WTC11 (cell line): ENCODE measurements at regions not wholly inside any gene's neighbourhood (a gene's known extent, or its start where the extent isn't known, plus 50 kb on each side); places are given as distances from the start of the nearest gene placed in this dataset.

Experiments
- ATAC-seq: fragments of 200-7000 bp; cut with Tn5 transposase; 2 replicates; pipeline ENCODE4 v1.10.0; 2021; ENCODE audit warnings: mild to moderate bottlenecking, moderate library complexity
- CTCF ChIA-PET: fragments of 300-600 bp; sonication (Branson Sonifier 250); formaldehyde crosslinking; loops from one replicate; lab custom pipeline; 2021; ENCODE audit warnings: antibody characterized with exemption; lab: Charles Lee
- POLR2A ChIA-PET: fragments of 350-600 bp; sonication (Branson Sonifier 250); formaldehyde crosslinking; loops from one replicate; lab custom pipeline; 2021; ENCODE audit warnings: antibody characterized with exemption; lab: Charles Lee
- DNase-seq: peaks from one replicate; pipeline ENCODE4 v3.0.0; 2021; ENCODE audit warnings: low spot score
- H3K27ac Mint-ChIP-seq: 2 replicates; pipeline ENCODE4 v1.8.0; 2021; ENCODE audit warnings: mixed read lengths
- H3K27me3 Mint-ChIP-seq: 2 replicates; pipeline ENCODE4 v1.8.0; 2021; ENCODE audit warnings: low read depth, mild to moderate bottlenecking, moderate library complexity, mixed read lengths
- H3K36me3 Mint-ChIP-seq: 2 replicates; pipeline ENCODE4 v1.8.0; 2021; ENCODE audit warnings: mixed read lengths
- H3K4me1 Mint-ChIP-seq: 2 replicates; pipeline ENCODE4 v1.8.0; 2022; ENCODE audit warnings: mixed read lengths
- H3K4me3 Mint-ChIP-seq: 2 replicates; pipeline ENCODE4 v1.8.0; 2021; ENCODE audit warnings: mild to moderate bottlenecking, moderate library complexity, mixed read lengths
- H3K9me3 Mint-ChIP-seq: 2 replicates; pipeline ENCODE4 v1.8.0; 2021; ENCODE audit warnings: mixed read lengths
- EMX1 ChIP-seq: fragments of 250-450 bp; sonication (Bioruptor Pico); IDR thresholded peaks from 2 replicates; pipeline ENCODE4 v1.8.0; 2021; ENCODE audit warnings: mild to moderate bottlenecking
- HMGA2 ChIP-seq: fragments of 250-450 bp; sonication (Bioruptor Pico); IDR thresholded peaks from 2 replicates; pipeline ENCODE4 v1.4.0; 2021; ENCODE audit warnings: mild to moderate bottlenecking, moderate library complexity
- NFATC4 ChIP-seq: fragments of 250-450 bp; sonication (Bioruptor Pico); IDR thresholded peaks from 2 replicates; pipeline ENCODE4 v1.9.0; 2021; ENCODE audit warnings: mild to moderate bottlenecking
- NR3C1 ChIP-seq: sonication (generic); formaldehyde crosslinking; conservative IDR thresholded peaks from 2 replicates; pipeline ENCODE4 v1.8.1; 2023; ENCODE audit warnings: low read depth, mild to moderate bottlenecking, missing genetic modification reagents
- SMAD3 ChIP-seq: sonication (generic); formaldehyde crosslinking; IDR thresholded peaks from 2 replicates; pipeline ENCODE4 v1.8.0; 2022; ENCODE audit warnings: missing genetic modification reagents, mild to moderate bottlenecking, borderline replicate concordance
- SMAD4 ChIP-seq: sonication (generic); formaldehyde crosslinking; IDR thresholded peaks from 2 replicates; pipeline ENCODE4 v1.8.0; 2022; ENCODE audit warnings: mild to moderate bottlenecking, missing genetic modification reagents
- TF ChIP-seq, protein P1 (sequence below): sonication (generic); formaldehyde crosslinking; IDR thresholded peaks from 2 replicates; pipeline ENCODE4 v1.8.0; 2022; ENCODE audit warnings: mild to moderate bottlenecking, missing genetic modification reagents
- TF ChIP-seq, protein P2 (sequence below): sonication (generic); formaldehyde crosslinking; IDR thresholded peaks from 2 replicates; pipeline ENCODE4 v1.8.0; 2023; ENCODE audit warnings: mild to moderate bottlenecking, missing genetic modification reagents
- TF ChIP-seq, protein P3 (sequence below): sonication (generic); formaldehyde crosslinking; conservative IDR thresholded peaks from 2 replicates; pipeline ENCODE4 v1.8.1; 2022; ENCODE audit warnings: mild to moderate bottlenecking, missing genetic modification reagents
- TF ChIP-seq, protein P4 (sequence below): sonication (generic); formaldehyde crosslinking; IDR thresholded peaks from 2 replicates; pipeline ENCODE4 v1.8.1; 2022; ENCODE audit warnings: mild to moderate bottlenecking, missing genetic modification reagents, moderate library complexity, borderline replicate concordance
- TF ChIP-seq, protein P5 (sequence below): sonication (generic); formaldehyde crosslinking; IDR thresholded peaks from 2 replicates; pipeline ENCODE4 v1.8.1; 2023; ENCODE audit warnings: mild to moderate bottlenecking, missing genetic modification reagents
- TF ChIP-seq, protein P6 (sequence below): sonication (generic); formaldehyde crosslinking; IDR thresholded peaks from 2 replicates; pipeline ENCODE4 v1.8.1; 2022; ENCODE audit warnings: low read depth, mild to moderate bottlenecking, moderate library complexity, missing genetic modification reagents, borderline replicate concordance
- TF ChIP-seq, protein P7 (sequence below): fragments of 250-450 bp; sonication (Bioruptor Pico); IDR thresholded peaks from 2 replicates; pipeline ENCODE4 v1.9.0; 2021; ENCODE audit warnings: mild to moderate bottlenecking, borderline replicate concordance

DNA sequence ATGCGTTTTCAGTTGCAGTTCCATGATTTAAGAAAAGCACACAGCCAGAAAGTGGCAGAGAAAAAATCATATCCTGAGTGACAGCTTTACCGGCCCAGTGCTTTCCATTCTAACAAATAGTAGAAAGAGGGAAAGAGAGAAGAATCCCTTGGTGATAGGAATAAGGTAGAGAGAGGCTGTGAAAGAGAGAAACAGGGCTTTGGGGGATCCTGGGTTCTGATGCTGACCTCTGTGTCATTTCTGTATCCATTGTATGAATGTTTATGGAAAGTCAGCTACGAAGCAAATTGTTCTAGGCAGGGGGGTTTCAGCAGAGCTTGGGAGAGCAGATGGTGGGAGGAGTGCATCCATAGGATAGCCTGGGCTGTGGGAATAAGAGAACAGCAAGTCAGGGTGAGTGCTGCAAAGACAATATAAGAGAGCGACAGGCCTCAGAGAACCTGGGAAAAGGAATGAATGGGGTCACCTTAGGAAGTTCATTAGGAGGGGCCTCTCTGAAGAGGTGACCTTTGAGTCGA, 203.4 kb upstream of the TNP1 start (continued):
- TF ChIP-seq, protein P1, sequence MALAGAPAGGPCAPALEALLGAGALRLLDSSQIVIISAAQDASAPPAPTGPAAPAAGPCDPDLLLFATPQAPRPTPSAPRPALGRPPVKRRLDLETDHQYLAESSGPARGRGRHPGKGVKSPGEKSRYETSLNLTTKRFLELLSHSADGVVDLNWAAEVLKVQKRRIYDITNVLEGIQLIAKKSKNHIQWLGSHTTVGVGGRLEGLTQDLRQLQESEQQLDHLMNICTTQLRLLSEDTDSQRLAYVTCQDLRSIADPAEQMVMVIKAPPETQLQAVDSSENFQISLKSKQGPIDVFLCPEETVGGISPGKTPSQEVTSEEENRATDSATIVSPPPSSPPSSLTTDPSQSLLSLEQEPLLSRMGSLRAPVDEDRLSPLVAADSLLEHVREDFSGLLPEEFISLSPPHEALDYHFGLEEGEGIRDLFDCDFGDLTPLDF: no peak
- TF ChIP-seq, protein P2, sequence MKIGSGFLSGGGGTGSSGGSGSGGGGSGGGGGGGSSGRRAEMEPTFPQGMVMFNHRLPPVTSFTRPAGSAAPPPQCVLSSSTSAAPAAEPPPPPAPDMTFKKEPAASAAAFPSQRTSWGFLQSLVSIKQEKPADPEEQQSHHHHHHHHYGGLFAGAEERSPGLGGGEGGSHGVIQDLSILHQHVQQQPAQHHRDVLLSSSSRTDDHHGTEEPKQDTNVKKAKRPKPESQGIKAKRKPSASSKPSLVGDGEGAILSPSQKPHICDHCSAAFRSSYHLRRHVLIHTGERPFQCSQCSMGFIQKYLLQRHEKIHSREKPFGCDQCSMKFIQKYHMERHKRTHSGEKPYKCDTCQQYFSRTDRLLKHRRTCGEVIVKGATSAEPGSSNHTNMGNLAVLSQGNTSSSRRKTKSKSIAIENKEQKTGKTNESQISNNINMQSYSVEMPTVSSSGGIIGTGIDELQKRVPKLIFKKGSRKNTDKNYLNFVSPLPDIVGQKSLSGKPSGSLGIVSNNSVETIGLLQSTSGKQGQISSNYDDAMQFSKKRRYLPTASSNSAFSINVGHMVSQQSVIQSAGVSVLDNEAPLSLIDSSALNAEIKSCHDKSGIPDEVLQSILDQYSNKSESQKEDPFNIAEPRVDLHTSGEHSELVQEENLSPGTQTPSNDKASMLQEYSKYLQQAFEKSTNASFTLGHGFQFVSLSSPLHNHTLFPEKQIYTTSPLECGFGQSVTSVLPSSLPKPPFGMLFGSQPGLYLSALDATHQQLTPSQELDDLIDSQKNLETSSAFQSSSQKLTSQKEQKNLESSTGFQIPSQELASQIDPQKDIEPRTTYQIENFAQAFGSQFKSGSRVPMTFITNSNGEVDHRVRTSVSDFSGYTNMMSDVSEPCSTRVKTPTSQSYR: no peak
- TF ChIP-seq, all 79 proteins: peak for 0

DNA sequence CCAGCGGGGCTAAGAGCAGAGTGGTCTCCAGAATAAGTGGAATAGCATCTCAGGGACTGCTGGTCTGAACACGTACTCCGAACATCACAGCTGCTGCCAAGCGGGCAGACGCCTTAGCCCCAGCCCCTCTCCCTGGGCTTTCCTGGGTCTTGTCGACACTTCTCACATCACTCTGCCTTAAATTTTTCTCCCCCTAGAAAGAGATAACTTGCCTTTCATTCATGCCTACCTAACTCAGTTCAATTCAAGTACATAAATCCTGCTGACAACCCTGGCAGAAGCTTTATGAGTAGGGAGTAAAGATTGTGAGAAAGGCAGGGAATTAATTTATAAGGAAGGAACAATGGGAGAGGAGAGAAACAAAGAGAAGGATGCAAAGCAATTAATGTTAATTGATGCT, 202.9 kb upstream of the TNP1 start:
- H3K4me3 Mint-ChIP-seq: no peak overlapping the region
- ATAC-seq (no peak), DNase-seq (no peak)
- H3K4me1 Mint-ChIP-seq: peaks cover 24% of the 10 kb centered on the region
- CTCF ChIA-PET: interaction anchor here (1.9 kb wide), 1 partner anchor 103 kb away, joined by 6 read pairs; no protein-coding TSS in a partner anchor
- H3K36me3 Mint-ChIP-seq: no peaks in the 10 kb centered on the region
- H3K27me3 Mint-ChIP-seq: no peaks in the 10 kb centered on the region
- H3K27ac Mint-ChIP-seq: no peak overlapping the region
- no peak for TF ChIP-seq SMAD4 (CRISPR knock-in tag)
- TF ChIP-seq, protein P3, sequence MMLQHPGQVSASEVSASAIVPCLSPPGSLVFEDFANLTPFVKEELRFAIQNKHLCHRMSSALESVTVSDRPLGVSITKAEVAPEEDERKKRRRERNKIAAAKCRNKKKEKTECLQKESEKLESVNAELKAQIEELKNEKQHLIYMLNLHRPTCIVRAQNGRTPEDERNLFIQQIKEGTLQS (CRISPR knock-in tag): no peak
- no peak for TF ChIP-seq EMX1 (CRISPR knock-in tag)
- no peak for TF ChIP-seq SMAD3 (CRISPR knock-in tag)
- TF ChIP-seq, protein P4, sequence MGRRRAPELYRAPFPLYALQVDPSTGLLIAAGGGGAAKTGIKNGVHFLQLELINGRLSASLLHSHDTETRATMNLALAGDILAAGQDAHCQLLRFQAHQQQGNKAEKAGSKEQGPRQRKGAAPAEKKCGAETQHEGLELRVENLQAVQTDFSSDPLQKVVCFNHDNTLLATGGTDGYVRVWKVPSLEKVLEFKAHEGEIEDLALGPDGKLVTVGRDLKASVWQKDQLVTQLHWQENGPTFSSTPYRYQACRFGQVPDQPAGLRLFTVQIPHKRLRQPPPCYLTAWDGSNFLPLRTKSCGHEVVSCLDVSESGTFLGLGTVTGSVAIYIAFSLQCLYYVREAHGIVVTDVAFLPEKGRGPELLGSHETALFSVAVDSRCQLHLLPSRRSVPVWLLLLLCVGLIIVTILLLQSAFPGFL (CRISPR knock-in tag): no peak
- TF ChIP-seq, protein P5, sequence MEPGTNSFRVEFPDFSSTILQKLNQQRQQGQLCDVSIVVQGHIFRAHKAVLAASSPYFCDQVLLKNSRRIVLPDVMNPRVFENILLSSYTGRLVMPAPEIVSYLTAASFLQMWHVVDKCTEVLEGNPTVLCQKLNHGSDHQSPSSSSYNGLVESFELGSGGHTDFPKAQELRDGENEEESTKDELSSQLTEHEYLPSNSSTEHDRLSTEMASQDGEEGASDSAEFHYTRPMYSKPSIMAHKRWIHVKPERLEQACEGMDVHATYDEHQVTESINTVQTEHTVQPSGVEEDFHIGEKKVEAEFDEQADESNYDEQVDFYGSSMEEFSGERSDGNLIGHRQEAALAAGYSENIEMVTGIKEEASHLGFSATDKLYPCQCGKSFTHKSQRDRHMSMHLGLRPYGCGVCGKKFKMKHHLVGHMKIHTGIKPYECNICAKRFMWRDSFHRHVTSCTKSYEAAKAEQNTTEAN (CRISPR knock-in tag): no peak
- no peak for TF ChIP-seq HMGA2
- TF ChIP-seq, protein P6, sequence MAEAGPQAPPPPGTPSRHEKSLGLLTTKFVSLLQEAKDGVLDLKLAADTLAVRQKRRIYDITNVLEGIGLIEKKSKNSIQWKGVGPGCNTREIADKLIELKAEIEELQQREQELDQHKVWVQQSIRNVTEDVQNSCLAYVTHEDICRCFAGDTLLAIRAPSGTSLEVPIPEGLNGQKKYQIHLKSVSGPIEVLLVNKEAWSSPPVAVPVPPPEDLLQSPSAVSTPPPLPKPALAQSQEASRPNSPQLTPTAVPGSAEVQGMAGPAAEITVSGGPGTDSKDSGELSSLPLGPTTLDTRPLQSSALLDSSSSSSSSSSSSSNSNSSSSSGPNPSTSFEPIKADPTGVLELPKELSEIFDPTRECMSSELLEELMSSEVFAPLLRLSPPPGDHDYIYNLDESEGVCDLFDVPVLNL (CRISPR knock-in tag): no peak
- no peak for TF ChIP-seq NFATC4
- TF ChIP-seq, protein P7, sequence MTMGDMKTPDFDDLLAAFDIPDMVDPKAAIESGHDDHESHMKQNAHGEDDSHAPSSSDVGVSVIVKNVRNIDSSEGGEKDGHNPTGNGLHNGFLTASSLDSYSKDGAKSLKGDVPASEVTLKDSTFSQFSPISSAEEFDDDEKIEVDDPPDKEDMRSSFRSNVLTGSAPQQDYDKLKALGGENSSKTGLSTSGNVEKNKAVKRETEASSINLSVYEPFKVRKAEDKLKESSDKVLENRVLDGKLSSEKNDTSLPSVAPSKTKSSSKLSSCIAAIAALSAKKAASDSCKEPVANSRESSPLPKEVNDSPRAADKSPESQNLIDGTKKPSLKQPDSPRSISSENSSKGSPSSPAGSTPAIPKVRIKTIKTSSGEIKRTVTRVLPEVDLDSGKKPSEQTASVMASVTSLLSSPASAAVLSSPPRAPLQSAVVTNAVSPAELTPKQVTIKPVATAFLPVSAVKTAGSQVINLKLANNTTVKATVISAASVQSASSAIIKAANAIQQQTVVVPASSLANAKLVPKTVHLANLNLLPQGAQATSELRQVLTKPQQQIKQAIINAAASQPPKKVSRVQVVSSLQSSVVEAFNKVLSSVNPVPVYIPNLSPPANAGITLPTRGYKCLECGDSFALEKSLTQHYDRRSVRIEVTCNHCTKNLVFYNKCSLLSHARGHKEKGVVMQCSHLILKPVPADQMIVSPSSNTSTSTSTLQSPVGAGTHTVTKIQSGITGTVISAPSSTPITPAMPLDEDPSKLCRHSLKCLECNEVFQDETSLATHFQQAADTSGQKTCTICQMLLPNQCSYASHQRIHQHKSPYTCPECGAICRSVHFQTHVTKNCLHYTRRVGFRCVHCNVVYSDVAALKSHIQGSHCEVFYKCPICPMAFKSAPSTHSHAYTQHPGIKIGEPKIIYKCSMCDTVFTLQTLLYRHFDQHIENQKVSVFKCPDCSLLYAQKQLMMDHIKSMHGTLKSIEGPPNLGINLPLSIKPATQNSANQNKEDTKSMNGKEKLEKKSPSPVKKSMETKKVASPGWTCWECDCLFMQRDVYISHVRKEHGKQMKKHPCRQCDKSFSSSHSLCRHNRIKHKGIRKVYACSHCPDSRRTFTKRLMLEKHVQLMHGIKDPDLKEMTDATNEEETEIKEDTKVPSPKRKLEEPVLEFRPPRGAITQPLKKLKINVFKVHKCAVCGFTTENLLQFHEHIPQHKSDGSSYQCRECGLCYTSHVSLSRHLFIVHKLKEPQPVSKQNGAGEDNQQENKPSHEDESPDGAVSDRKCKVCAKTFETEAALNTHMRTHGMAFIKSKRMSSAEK (CRISPR knock-in tag): no peak
- no peak for TF ChIP-seq NR3C1 (CRISPR knock-in tag)
- H3K9me3 Mint-ChIP-seq: peaks cover 5% of the 10 kb centered on the region
- POLR2A ChIA-PET: interaction anchor here (0.6 kb wide), 1 partner anchor 25 kb away, joined by 5 read pairs; no protein-coding TSS in a partner anchor
